ENCODE measurements at regions not wholly inside any gene's neighbourhood (a gene's known extent, or its start where the extent isn't known, plus 50 kb on each side); places are given as distances from the start of the nearest gene placed in this dataset.

DNA sequence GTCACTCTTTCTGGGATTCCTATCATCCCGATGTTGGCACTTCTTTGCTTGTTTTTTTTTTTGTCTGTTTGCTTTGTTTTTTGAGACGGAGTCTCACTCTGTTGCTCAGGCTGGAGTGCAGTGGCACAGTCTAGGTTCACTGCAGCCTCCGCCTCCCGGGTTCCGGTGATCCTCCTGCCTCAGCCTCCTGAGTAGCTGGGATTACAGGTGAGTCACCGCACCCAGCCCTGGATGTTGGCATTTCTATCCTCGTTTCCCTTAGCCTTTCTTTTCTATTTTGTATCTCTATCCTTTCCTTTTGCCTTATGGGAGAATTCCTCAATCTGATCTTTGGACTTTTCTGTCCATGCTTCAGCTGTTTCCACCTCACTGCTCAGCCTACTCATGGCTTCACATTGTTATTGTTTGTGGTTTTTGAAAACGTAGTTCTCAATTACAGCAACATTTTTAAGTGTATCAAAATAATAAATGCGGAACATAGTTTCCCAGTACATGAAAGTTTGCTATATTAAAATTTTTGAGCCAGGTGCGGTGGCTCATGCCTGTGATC lies 62.1 kb upstream of the ZNF516 start:
- POLR2A ChIA-PET: no interaction called here
- Histone ChIP-seq H3K9me2 (no peaks in the 10 kb centered on the region), H2AFZ (ENCODE audit: low read depth) (no peak overlapping the region), H3K9ac (no peak overlapping the region), H3K27ac (ENCODE audit: low read depth in 2 of 2, low read length in 1 of 2) (no peak overlapping the region), H3K27me3 (ENCODE audit: insufficient read depth) (no peaks in the 10 kb centered on the region), H3K4me3 (ENCODE audit: low read depth in 2 of 2, low read length in 1 of 2) (no peak overlapping the region), H3K4me2 (no peak overlapping the region), H3F3A (replicated peaks; ENCODE audit: insufficient read depth) (no peaks in the 10 kb centered on the region), H3K4me1 (ENCODE audit: control insufficient read depth in 1 of 2, insufficient read depth in 2 of 2, low read depth in 1 of 2, low read length in 1 of 2) (no peaks in the 10 kb centered on the region), H3K79me2 (ENCODE audit: insufficient read depth) (no peaks in the 10 kb centered on the region), H4K20me1 (ENCODE audit: insufficient read depth) (no peaks in the 10 kb centered on the region), H3K9me3 (no peaks in the 10 kb centered on the region), H3K36me3 (replicated peaks in 1 of 2; ENCODE audit: control insufficient read depth in 1 of 2, insufficient read depth in 2 of 2, low read length in 1 of 2) (no peaks in the 10 kb centered on the region)
- CTCF ChIA-PET: no interaction called here
- TF ChIP-seq TAF1 (IDR thresholded peaks at IDR 0.05; ENCODE audit: borderline replicate concordance, low read depth, low read length): no peak
- no peak for TF ChIP-seq RCOR1 (IDR thresholded peaks at IDR 0.05; ENCODE audit: low read length)
- TF ChIP-seq POLR2AphosphoS5 (IDR thresholded peaks at IDR 0.05; ENCODE audit: low read depth, low read length): no peak
- TF ChIP-seq YY1 (IDR thresholded peaks at IDR 0.05; ENCODE audit: low read depth): no peak
- no peak for TF ChIP-seq MEF2A (IDR thresholded peaks at IDR 0.05; ENCODE audit: borderline replicate concordance, low read depth)
- no peak for TF ChIP-seq REST (IDR thresholded peaks at IDR 0.05; ENCODE audit: low read depth, low read length)
- TF ChIP-seq EP300 (IDR thresholded peaks at IDR 0.05; ENCODE audit: borderline replicate concordance in 1 of 2, low read depth in 1 of 2, low read length in 1 of 2): no peak
- no peak for TF ChIP-seq ELF1 (IDR thresholded peaks at IDR 0.05)
- DNase-seq: no peak
- 50% methylated on average over 10 of the region's 10 CpGs for WGBS (ENCODE audit: low lambda C conversion rate)

DNA sequence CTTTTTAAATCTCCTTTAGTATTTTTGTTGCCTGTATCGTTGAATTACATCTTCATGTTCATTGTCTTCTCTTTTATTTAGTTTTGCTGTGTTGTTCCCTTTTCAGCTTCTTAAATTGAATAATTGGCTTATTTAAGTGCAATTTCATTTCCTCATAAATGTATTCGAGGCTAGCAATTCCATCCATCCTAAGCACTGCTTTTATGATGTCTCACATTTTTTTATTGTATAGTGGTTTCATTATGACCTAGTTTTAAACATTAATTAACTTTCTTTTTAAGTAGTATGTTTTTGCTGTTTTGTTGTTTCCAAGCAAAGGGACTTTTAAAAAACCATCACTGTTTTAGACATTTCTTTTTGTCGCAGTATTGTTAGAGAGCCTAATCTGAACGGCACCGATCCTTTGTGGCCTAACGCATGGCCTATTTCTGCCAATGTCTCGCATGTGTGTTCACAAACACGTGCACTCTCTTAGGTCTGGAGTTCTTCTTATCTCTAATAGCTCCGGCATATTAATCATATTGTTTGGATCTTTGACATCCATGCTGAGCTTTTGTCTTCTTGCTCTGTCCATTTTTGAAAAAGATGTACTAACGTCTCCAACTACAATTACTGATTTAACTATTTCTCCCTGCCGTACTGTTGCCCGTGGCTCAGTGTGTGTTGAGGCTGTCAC lies 59.6 kb upstream of the ZNF516 start:
- no peaks in the 10 kb centered on the region for H3K9me2 ChIP-seq
- no peaks in the 10 kb centered on the region for H3K36me3 ChIP-seq (replicated peaks in 1 of 2; ENCODE audit: control insufficient read depth in 1 of 2, insufficient read depth in 2 of 2, low read length in 1 of 2)
- ChIA-PET POLR2A (no interaction called here), CTCF (no interaction called here)
- H3K9ac ChIP-seq: no peak overlapping the region
- no peak overlapping the region for H2AFZ ChIP-seq (ENCODE audit: low read depth)
- DNase-seq: no peak
- no peaks in the 10 kb centered on the region for H3K79me2 ChIP-seq (ENCODE audit: insufficient read depth)
- no peaks in the 10 kb centered on the region for H3F3A ChIP-seq (replicated peaks; ENCODE audit: insufficient read depth)
- H3K27ac ChIP-seq (ENCODE audit: low read depth in 2 of 2, low read length in 1 of 2): no peak overlapping the region
- H3K27me3 ChIP-seq (ENCODE audit: insufficient read depth): no peaks in the 10 kb centered on the region
- H3K4me2 ChIP-seq: no peak overlapping the region
- no peak overlapping the region for H3K4me3 ChIP-seq (ENCODE audit: low read depth in 2 of 2, low read length in 1 of 2)
- 54% methylated on average over 12 of the region's 12 CpGs for WGBS (ENCODE audit: low lambda C conversion rate)
- no peaks in the 10 kb centered on the region for H3K4me1 ChIP-seq (ENCODE audit: control insufficient read depth in 1 of 2, insufficient read depth in 2 of 2, low read depth in 1 of 2, low read length in 1 of 2)
- TF ChIP-seq, protein P1, sequence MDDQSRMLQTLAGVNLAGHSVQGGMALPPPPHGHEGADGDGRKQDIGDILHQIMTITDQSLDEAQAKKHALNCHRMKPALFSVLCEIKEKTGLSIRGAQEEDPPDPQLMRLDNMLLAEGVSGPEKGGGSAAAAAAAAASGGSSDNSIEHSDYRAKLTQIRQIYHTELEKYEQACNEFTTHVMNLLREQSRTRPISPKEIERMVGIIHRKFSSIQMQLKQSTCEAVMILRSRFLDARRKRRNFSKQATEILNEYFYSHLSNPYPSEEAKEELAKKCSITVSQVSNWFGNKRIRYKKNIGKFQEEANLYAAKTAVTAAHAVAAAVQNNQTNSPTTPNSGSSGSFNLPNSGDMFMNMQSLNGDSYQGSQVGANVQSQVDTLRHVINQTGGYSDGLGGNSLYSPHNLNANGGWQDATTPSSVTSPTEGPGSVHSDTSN (IDR thresholded peaks at IDR 0.05): no peak
- TF ChIP-seq RXRA (IDR thresholded peaks at IDR 0.05; ENCODE audit: borderline replicate concordance, low read depth) (no peak), GABPA (IDR thresholded peaks at IDR 0.05; ENCODE audit: low read depth) (no peak), FOXM1 (IDR thresholded peaks at IDR 0.05; ENCODE audit: low read depth) (no peak), POLR2AphosphoS5 (IDR thresholded peaks at IDR 0.05; ENCODE audit: low read depth, low read length) (no peak), TEAD4 (IDR thresholded peaks at IDR 0.05; ENCODE audit: borderline replicate concordance, insufficient read depth) (no peak), REST (IDR thresholded peaks at IDR 0.05; ENCODE audit: low read depth, low read length) (no peak), EP300 (IDR thresholded peaks at IDR 0.05; ENCODE audit: borderline replicate concordance in 1 of 2, low read depth in 1 of 2, low read length in 1 of 2) (no peak), RCOR1 (IDR thresholded peaks at IDR 0.05; ENCODE audit: low read length) (no peak), JUND (IDR thresholded peaks at IDR 0.05) (no peak), SMC3 (IDR thresholded peaks at IDR 0.05; ENCODE audit: low read depth, low read length) (no peak), MXI1 (IDR thresholded peaks at IDR 0.05; ENCODE audit: low read depth, low read length) (no peak), EZH2phosphoT487 (IDR thresholded peaks at IDR 0.05; ENCODE audit: borderline replicate concordance, low read depth) (no peak), CHD2 (IDR thresholded peaks at IDR 0.05; ENCODE audit: low read length, partially characterized antibody) (no peak)
- H3K9me3 ChIP-seq: no peaks in the 10 kb centered on the region
- no peaks in the 10 kb centered on the region for H4K20me1 ChIP-seq (ENCODE audit: insufficient read depth)

Data from SK-N-SH (cell line).